WTC11 (cell line): ENCODE measurements at regions not wholly inside any gene's neighbourhood (a gene's known extent, or its start where the extent isn't known, plus 50 kb on each side); places are given as distances from the start of the nearest gene placed in this dataset.

ENCODE experiments used
- ATAC-seq: fragments of 200-7000 bp; cut with Tn5 transposase; 2 replicates; pipeline ENCODE4 v1.10.0; 2021; ENCODE audit warnings: mild to moderate bottlenecking, moderate library complexity
- CTCF ChIA-PET: fragments of 300-600 bp; sonication (Branson Sonifier 250); formaldehyde crosslinking; loops from one replicate; lab custom pipeline; 2021; ENCODE audit warnings: antibody characterized with exemption; lab: Charles Lee
- POLR2A ChIA-PET: fragments of 350-600 bp; sonication (Branson Sonifier 250); formaldehyde crosslinking; loops from one replicate; lab custom pipeline; 2021; ENCODE audit warnings: antibody characterized with exemption; lab: Charles Lee
- DNase-seq: peaks from one replicate; pipeline ENCODE4 v3.0.0; 2021; ENCODE audit warnings: low spot score
- H3K27ac Mint-ChIP-seq: 2 replicates; pipeline ENCODE4 v1.8.0; 2021; ENCODE audit warnings: mixed read lengths
- H3K27me3 Mint-ChIP-seq: 2 replicates; pipeline ENCODE4 v1.8.0; 2021; ENCODE audit warnings: low read depth, mild to moderate bottlenecking, moderate library complexity, mixed read lengths
- H3K36me3 Mint-ChIP-seq: 2 replicates; pipeline ENCODE4 v1.8.0; 2021; ENCODE audit warnings: mixed read lengths
- H3K4me1 Mint-ChIP-seq: 2 replicates; pipeline ENCODE4 v1.8.0; 2022; ENCODE audit warnings: mixed read lengths
- H3K4me3 Mint-ChIP-seq: 2 replicates; pipeline ENCODE4 v1.8.0; 2021; ENCODE audit warnings: mild to moderate bottlenecking, moderate library complexity, mixed read lengths
- H3K9me3 Mint-ChIP-seq: 2 replicates; pipeline ENCODE4 v1.8.0; 2021; ENCODE audit warnings: mixed read lengths
- AFF4 ChIP-seq: sonication (generic); formaldehyde crosslinking; IDR thresholded peaks from 2 replicates; pipeline ENCODE4 v1.8.1; 2023; ENCODE audit warnings: mild to moderate bottlenecking, missing genetic modification reagents, borderline replicate concordance
- ATF2 ChIP-seq: sonication (generic); formaldehyde crosslinking; IDR thresholded peaks from 2 replicates; pipeline ENCODE4 v1.8.1; 2022; ENCODE audit warnings: low read depth, missing genetic modification reagents, borderline replicate concordance
- FOXP1 ChIP-seq: sonication (generic); formaldehyde crosslinking; IDR thresholded peaks from 2 replicates; pipeline ENCODE4 v1.8.0; 2022; ENCODE audit warnings: missing genetic modification reagents, mild to moderate bottlenecking, moderate library complexity, borderline replicate concordance
- MXD4 ChIP-seq: fragments of 250-450 bp; sonication (Bioruptor Pico); IDR thresholded peaks from 2 replicates; pipeline ENCODE4 v1.8.0; 2021; ENCODE audit warnings: mild to moderate bottlenecking, moderate library complexity, borderline replicate concordance
- MYBL2 ChIP-seq: sonication (generic); formaldehyde crosslinking; IDR thresholded peaks from 2 replicates; pipeline ENCODE4 v1.8.1; 2023; ENCODE audit warnings: mild to moderate bottlenecking, moderate library complexity, missing genetic modification reagents
- NFE2L1 ChIP-seq: sonication (generic); formaldehyde crosslinking; IDR thresholded peaks from 2 replicates; pipeline ENCODE4 v1.8.1; 2023; ENCODE audit warnings: missing genetic modification reagents
- NR3C1 ChIP-seq: sonication (generic); formaldehyde crosslinking; conservative IDR thresholded peaks from 2 replicates; pipeline ENCODE4 v1.8.1; 2023; ENCODE audit warnings: low read depth, mild to moderate bottlenecking, missing genetic modification reagents
- RELA ChIP-seq: sonication (generic); formaldehyde crosslinking; IDR thresholded peaks from 2 replicates; pipeline ENCODE4 v1.8.1; 2022; ENCODE audit warnings: missing genetic modification reagents, mild to moderate bottlenecking, borderline replicate concordance
- SOX15 ChIP-seq: fragments of 250-450 bp; sonication (Bioruptor Pico); IDR thresholded peaks from 2 replicates; pipeline ENCODE4 v1.9.0; 2021; ENCODE audit warnings: mild to moderate bottlenecking
- STAT6 ChIP-seq: sonication (generic); formaldehyde crosslinking; conservative IDR thresholded peaks from 2 replicates; pipeline ENCODE4 v1.8.1; 2023; ENCODE audit warnings: mild to moderate bottlenecking, low read depth, missing genetic modification reagents, moderate library complexity
- ZNF416 ChIP-seq: fragments of 250-450 bp; sonication (Bioruptor Pico); IDR thresholded peaks from 2 replicates; pipeline ENCODE4 v1.9.0; 2021; ENCODE audit warnings: mild to moderate bottlenecking, inconsistent platforms
- ZNF532 ChIP-seq: fragments of 250-450 bp; sonication (Bioruptor Pico); IDR thresholded peaks from 2 replicates; pipeline ENCODE4 v1.9.0; 2021; ENCODE audit warnings: mild to moderate bottlenecking, borderline replicate concordance
- ZNF671 ChIP-seq: fragments of 250-450 bp; sonication (Bioruptor Pico); IDR thresholded peaks from 2 replicates; pipeline ENCODE4 v1.8.0; 2021; ENCODE audit warnings: mild to moderate bottlenecking
- TF ChIP-seq, protein P1 (sequence below): sonication (generic); formaldehyde crosslinking; IDR thresholded peaks from 2 replicates; pipeline ENCODE4 v1.8.0; 2023; ENCODE audit warnings: missing genetic modification reagents
- TF ChIP-seq, protein P2 (sequence below): fragments of 250-450 bp; sonication (Bioruptor Pico); conservative IDR thresholded peaks from 2 replicates; pipeline ENCODE4 v1.9.0; 2021; ENCODE audit warnings: mild to moderate bottlenecking

DNA sequence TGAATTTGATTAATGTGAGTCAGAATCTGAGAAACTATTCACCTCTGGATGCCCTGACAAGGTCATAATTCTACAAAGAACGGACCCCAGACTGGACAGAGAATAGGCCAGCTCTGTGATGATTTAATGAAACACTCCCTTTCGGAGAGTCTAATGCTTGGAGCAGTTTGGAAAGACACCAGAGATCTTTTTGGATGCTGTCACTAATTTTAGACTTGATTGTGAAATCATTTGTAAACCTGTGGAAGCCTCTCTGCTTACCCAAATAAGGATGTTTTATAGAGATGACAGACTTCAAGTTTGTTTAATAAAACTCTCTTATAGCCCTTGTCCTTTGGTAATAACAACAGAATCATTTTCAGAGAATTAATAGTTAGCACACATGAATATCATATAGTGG is 83.5 kb downstream of the MYL12B start:
- Mint-ChIP-seq H3K27me3 (no peaks in the 10 kb centered on the region; the same call in 1 of the 2 replicates), H3K27ac (no peak overlapping the region), H3K9me3 (peaks cover 20% of the 10 kb centered on the region), H3K4me3 (no peak overlapping the region), H3K36me3 (peaks cover 7% of the 10 kb centered on the region), H3K4me1 (peaks cover 18% of the 10 kb centered on the region)
- TF ChIP-seq, protein P1, sequence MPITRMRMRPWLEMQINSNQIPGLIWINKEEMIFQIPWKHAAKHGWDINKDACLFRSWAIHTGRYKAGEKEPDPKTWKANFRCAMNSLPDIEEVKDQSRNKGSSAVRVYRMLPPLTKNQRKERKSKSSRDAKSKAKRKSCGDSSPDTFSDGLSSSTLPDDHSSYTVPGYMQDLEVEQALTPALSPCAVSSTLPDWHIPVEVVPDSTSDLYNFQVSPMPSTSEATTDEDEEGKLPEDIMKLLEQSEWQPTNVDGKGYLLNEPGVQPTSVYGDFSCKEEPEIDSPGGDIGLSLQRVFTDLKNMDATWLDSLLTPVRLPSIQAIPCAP (CRISPR knock-in tag) = no peak
- TF ChIP-seq MYBL2 (CRISPR knock-in tag) = no peak
- no peak for TF ChIP-seq ZNF532 (CRISPR knock-in tag)
- no peak for TF ChIP-seq ATF2 (CRISPR knock-in tag)
- no peak for TF ChIP-seq NR3C1
- ChIA-PET POLR2A (no interaction called here), CTCF (no interaction called here)
- no peak for ATAC-seq
- DNase-seq = no peak

DNA sequence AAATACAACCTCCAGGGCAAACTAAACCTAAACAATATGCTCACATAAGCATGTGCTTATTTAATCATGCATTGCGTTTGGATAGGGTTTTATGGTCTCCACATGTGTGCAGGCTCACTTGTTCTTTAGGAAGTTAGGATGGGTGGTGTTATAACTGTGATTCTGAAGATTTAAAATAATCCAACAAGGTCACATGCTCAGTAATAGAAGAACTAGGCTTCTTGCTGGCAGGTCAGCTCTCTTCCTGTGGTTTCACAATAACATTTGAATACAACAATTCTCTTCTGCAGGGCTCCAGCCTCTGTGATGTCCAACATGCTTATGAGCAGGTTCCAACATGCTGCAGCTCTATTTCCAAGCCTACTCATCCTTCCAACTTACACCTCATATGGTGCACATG is 84.0 kb downstream of the MYL12B start:
- Mint-ChIP-seq H3K9me3 (peaks cover 20% of the 10 kb centered on the region), H3K36me3 (peaks cover 7% of the 10 kb centered on the region), H3K27me3 (no peaks in the 10 kb centered on the region; the same call in 1 of the 2 replicates), H3K4me1 (peaks cover 18% of the 10 kb centered on the region), H3K4me3 (no peak overlapping the region), H3K27ac (no peak overlapping the region)
- CTCF ChIA-PET = no interaction called here
- no peak for DNase-seq
- ATAC-seq = no peak
- POLR2A ChIA-PET = no interaction called here
- no peak for TF ChIP-seq RELA (CRISPR knock-in tag)
- no peak for TF ChIP-seq FOXP1 (CRISPR knock-in tag)
- TF ChIP-seq STAT6 (CRISPR knock-in tag) = no peak
- no peak for TF ChIP-seq SOX15 (CRISPR knock-in tag)
- TF ChIP-seq ZNF416 = no peak
- no peak for TF ChIP-seq MYBL2 (CRISPR knock-in tag)
- no peak for TF ChIP-seq MXD4 (CRISPR knock-in tag)
- TF ChIP-seq AFF4 (CRISPR knock-in tag) = no peak
- TF ChIP-seq ZNF671 = no peak
- TF ChIP-seq, protein P2, sequence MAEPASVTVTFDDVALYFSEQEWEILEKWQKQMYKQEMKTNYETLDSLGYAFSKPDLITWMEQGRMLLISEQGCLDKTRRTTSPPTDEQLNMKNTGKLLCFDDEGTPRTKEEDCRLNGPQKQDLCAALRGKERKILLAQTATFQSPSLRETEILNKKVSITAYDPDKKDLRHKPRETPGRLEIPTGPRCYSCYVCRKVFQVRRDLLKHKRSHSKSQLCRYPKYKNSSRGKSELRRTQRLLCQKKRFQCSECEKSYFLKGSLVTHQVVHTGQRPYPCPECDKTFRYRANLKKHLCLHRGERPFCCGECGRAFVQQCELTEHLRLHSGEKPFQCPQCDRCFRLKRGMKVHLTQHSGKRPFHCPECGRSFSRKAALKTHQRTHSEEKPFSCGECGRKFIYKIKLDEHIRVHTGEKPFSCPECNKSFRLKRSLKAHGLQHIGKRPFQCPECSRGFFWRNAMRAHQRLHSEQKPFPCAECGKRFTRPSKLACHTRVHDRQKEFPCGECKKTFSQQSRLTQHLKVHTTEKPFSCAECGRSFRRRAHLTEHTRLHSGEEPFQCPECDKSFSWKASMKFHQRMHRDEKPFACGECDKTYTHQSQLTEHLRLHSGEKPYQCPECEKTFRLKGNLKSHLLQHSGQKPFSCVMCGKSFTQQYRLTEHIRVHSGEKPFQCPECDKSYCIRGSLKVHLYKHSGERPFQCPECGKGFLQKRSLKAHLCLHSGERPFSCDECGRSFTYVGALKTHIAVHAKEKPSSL (CRISPR knock-in tag) = no peak
- no peak for TF ChIP-seq NFE2L1 (CRISPR knock-in tag)
